Effector memory CD4-positive, alpha-beta T cell (primary cell): ENCODE measurements at regions not wholly inside any gene's neighbourhood (a gene's known extent, or its start where the extent isn't known, plus 50 kb on each side); places are given as distances from the start of the nearest gene placed in this dataset.
"Not testable (repeated sequence)": the region's sequence is repeated elsewhere in the genome, so short reads cannot be mapped to it uniquely, and the experiment has no call there.

Experiments used
- DNase-seq, 3 donors: peaks; one replicate each; pipeline ENCODE4 v3.0.0-alpha.2; 2020
- H3K27ac ChIP-seq: 2 replicates; pipeline ENCODE4 v1.7.0; 2013; ENCODE audit warnings: mild to moderate bottlenecking, low read length, moderate library complexity; ENCODE audit not compliant: insufficient read depth, poor library complexity, severe bottlenecking
- H3K27me3 ChIP-seq: replicated peaks from 2 replicates; pipeline ENCODE4 v1.7.0; 2013; ENCODE audit warnings: mild to moderate bottlenecking, low read length; ENCODE audit not compliant: insufficient read depth, control insufficient read depth, poor library complexity, severe bottlenecking
- H3K36me3 ChIP-seq: 2 replicates; pipeline ENCODE4 v1.7.0; 2013; ENCODE audit warnings: mild to moderate bottlenecking, low read length, moderate library complexity; ENCODE audit not compliant: control insufficient read depth, insufficient read depth
- H3K4me1 ChIP-seq: 2 replicates; pipeline ENCODE4 v1.7.0; 2013; ENCODE audit warnings: low read length, mild to moderate bottlenecking; ENCODE audit not compliant: control insufficient read depth, insufficient read depth, poor library complexity, severe bottlenecking
- H3K4me3 ChIP-seq: 2 replicates; pipeline ENCODE4 v1.7.0; 2013; ENCODE audit warnings: low read length, low read depth, mild to moderate bottlenecking; ENCODE audit not compliant: insufficient read depth, poor library complexity, severe bottlenecking
- H3K9me3 ChIP-seq: 2 replicates; pipeline ENCODE4 v1.7.0; 2013; ENCODE audit warnings: mild to moderate bottlenecking, low read length, moderate library complexity; ENCODE audit not compliant: control insufficient read depth

- H3K27me3 ChIP-seq, result no peaks in the 10 kb centered on the region
- H3K9me3 ChIP-seq, result no peaks in the 10 kb centered on the region
- H3K4me3 ChIP-seq, result no peak overlapping the region
- no peak for DNase-seq
- H3K27ac ChIP-seq, result no peak overlapping the region
- no peaks in the 10 kb centered on the region for H3K36me3 ChIP-seq
- H3K4me1 ChIP-seq, result no peaks in the 10 kb centered on the region
These were observed 132.6 kb downstream of the NR2F2 start for GRCh38 chr15:96462768-96463750.

- no peaks in the 10 kb centered on the region for H3K36me3 ChIP-seq
- no peak overlapping the region for H3K27ac ChIP-seq
- H3K4me3 ChIP-seq, result no peak overlapping the region
- no peak for DNase-seq
- no peaks in the 10 kb centered on the region for H3K4me1 ChIP-seq
- no peaks in the 10 kb centered on the region for H3K9me3 ChIP-seq
- no peaks in the 10 kb centered on the region for H3K27me3 ChIP-seq
These were observed 136.0 kb downstream of the NR2F2 start for GRCh38 chr15:96466389-96466947.

GRCh38 chr15:96468036-96468435, 137.5 kb downstream of the NR2F2 start:
- no peak overlapping the region for H3K4me3 ChIP-seq
- H3K4me1 ChIP-seq, result no peaks in the 10 kb centered on the region
- no peaks in the 10 kb centered on the region for H3K36me3 ChIP-seq
- DNase-seq, result no peak
- H3K27me3 ChIP-seq, result no peaks in the 10 kb centered on the region
- H3K27ac ChIP-seq, result no peak overlapping the region
- no peaks in the 10 kb centered on the region for H3K9me3 ChIP-seq

- H3K27ac ChIP-seq, result no peak overlapping the region
- no peaks in the 10 kb centered on the region for H3K9me3 ChIP-seq
- DNase-seq, result no peak
- H3K4me3 ChIP-seq, result no peak overlapping the region
- H3K27me3 ChIP-seq, result no peaks in the 10 kb centered on the region
- H3K36me3 ChIP-seq, result no peaks in the 10 kb centered on the region
- no peaks in the 10 kb centered on the region for H3K4me1 ChIP-seq
These were observed 140.3 kb downstream of the NR2F2 start for GRCh38 chr15:96470681-96471310.

GRCh38 chr15:96472681-96473080, 142.2 kb downstream of the NR2F2 start:
- no peaks in the 10 kb centered on the region for H3K36me3 ChIP-seq
- no peaks in the 10 kb centered on the region for H3K4me1 ChIP-seq
- no peaks in the 10 kb centered on the region for H3K27me3 ChIP-seq
- no peaks in the 10 kb centered on the region for H3K9me3 ChIP-seq
- no peak overlapping the region for H3K27ac ChIP-seq
- no peak overlapping the region for H3K4me3 ChIP-seq
- no peak for DNase-seq

- Histone ChIP-seq H3K4me3 (no peak overlapping the region), H3K27me3 (no peaks in the 10 kb centered on the region), H3K27ac (no peak overlapping the region), H3K4me1 (no peaks in the 10 kb centered on the region), H3K9me3 (no peaks in the 10 kb centered on the region), H3K36me3 (no peaks in the 10 kb centered on the region)
- DNase-seq, result no peak
These were observed 143.1 kb downstream of the NR2F2 start for GRCh38 chr15:96473556-96473955.

- Histone ChIP-seq H3K4me1 (no peaks in the 10 kb centered on the region), H3K27me3 (no peaks in the 10 kb centered on the region), H3K36me3 (no peaks in the 10 kb centered on the region), H3K4me3 (no peak overlapping the region), H3K9me3 (no peaks in the 10 kb centered on the region), H3K27ac (no peak overlapping the region)
- no peak for DNase-seq
These were observed 143.7 kb downstream of the NR2F2 start for GRCh38 chr15:96474231-96474664.

GRCh38 chr15:96477227-96477626, 146.7 kb downstream of the NR2F2 start:
- no peak overlapping the region for H3K27ac ChIP-seq
- no peak for DNase-seq
- H3K9me3 ChIP-seq, result no peaks in the 10 kb centered on the region
- no peak overlapping the region for H3K4me3 ChIP-seq
- no peaks in the 10 kb centered on the region for H3K36me3 ChIP-seq
- H3K4me1 ChIP-seq, result no peaks in the 10 kb centered on the region
- no peaks in the 10 kb centered on the region for H3K27me3 ChIP-seq

GRCh38 chr15:96484412-96484811, 153.9 kb downstream of the NR2F2 start:
- not testable (repeated sequence) for DNase-seq, H3K4me1 ChIP-seq, H3K27ac ChIP-seq, H3K27me3 ChIP-seq, H3K36me3 ChIP-seq, H3K4me3 ChIP-seq, H3K9me3 ChIP-seq

- no peaks in the 10 kb centered on the region for H3K9me3 ChIP-seq
- H3K27ac ChIP-seq, result no peak overlapping the region
- DNase-seq, result no peak
- no peaks in the 10 kb centered on the region for H3K4me1 ChIP-seq
- no peaks in the 10 kb centered on the region for H3K36me3 ChIP-seq
- H3K4me3 ChIP-seq, result no peak overlapping the region
- H3K27me3 ChIP-seq, result no peaks in the 10 kb centered on the region
These were observed 154.3 kb downstream of the NR2F2 start for GRCh38 chr15:96484830-96485229.
